ENCODE measurements at regions not wholly inside any gene's neighbourhood (a gene's known extent, or its start where the extent isn't known, plus 50 kb on each side); places are given as distances from the start of the nearest gene placed in this dataset.

DNA sequence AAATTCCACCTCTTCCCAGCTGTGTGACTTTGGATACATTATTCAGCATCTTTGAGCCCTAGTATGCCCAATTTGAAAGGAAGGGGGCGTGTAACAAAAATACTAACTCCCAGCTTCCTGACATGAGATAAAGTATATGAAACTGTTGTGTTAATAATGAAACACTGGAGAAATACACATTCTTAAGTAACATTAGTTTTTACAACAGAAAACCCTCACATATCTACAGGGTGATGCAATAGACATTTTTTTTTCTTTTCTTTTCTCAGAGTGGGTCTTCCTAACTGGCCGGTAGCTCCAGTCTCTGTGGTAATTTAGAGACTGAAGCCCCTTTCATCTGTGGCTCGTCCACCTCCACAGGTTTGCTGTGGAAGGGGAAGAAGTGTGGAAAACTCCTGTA, 79.5 kb downstream of the CD83 start:
- Histone ChIP-seq H3K27me3 (ENCODE audit: insufficient read depth, poor library complexity, severe bottlenecking) (no peaks in the 10 kb centered on the region), H3K4me1 (ENCODE audit: insufficient read depth, poor library complexity, severe bottlenecking) (no peaks in the 10 kb centered on the region), H3K9me3 (ENCODE audit: severe bottlenecking) (no peaks in the 10 kb centered on the region), H3K27ac (ENCODE audit: poor library complexity, severe bottlenecking) (no peak overlapping the region), H3K36me3 (ENCODE audit: low read depth) (no peaks in the 10 kb centered on the region), H3K4me3 (ENCODE audit: severe bottlenecking) (no peak overlapping the region)
- DNase-seq (ENCODE audit: low spot score): no peak
- no peak for ATAC-seq (ENCODE audit: low read depth)
- TF ChIP-seq, protein P1, sequence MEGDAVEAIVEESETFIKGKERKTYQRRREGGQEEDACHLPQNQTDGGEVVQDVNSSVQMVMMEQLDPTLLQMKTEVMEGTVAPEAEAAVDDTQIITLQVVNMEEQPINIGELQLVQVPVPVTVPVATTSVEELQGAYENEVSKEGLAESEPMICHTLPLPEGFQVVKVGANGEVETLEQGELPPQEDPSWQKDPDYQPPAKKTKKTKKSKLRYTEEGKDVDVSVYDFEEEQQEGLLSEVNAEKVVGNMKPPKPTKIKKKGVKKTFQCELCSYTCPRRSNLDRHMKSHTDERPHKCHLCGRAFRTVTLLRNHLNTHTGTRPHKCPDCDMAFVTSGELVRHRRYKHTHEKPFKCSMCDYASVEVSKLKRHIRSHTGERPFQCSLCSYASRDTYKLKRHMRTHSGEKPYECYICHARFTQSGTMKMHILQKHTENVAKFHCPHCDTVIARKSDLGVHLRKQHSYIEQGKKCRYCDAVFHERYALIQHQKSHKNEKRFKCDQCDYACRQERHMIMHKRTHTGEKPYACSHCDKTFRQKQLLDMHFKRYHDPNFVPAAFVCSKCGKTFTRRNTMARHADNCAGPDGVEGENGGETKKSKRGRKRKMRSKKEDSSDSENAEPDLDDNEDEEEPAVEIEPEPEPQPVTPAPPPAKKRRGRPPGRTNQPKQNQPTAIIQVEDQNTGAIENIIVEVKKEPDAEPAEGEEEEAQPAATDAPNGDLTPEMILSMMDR (IDR thresholded peaks at IDR 0.05; ENCODE audit: poor library complexity, severe bottlenecking): no peak

DNA sequence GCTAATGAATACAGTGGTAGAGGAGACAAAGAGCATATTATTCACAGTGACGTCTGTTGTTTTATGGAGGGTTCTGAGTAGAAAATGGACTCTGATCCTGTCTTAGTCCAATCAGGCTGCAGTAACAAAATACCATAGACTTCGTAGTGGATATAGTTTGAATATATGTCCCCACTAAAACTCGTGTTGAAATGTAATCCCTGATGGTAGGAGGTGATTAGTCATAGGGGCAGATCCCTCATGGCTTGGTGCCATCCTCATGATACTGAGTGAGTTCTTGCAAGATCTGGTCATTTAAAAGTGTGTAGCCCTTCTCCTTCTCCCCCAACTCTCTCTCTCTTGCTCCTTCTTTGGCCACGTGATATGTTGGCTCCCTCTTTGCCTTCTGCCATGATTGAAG, 82.5 kb downstream of the CD83 start:
- ATAC-seq (ENCODE audit: low read depth) (no peak), DNase-seq (ENCODE audit: low spot score) (no peak)
- TF ChIP-seq, protein P1 (IDR thresholded peaks at IDR 0.05; ENCODE audit: poor library complexity, severe bottlenecking): no peak
- Histone ChIP-seq H3K36me3 (ENCODE audit: low read depth) (no peaks in the 10 kb centered on the region), H3K27me3 (ENCODE audit: insufficient read depth, poor library complexity, severe bottlenecking) (no peaks in the 10 kb centered on the region), H3K9me3 (ENCODE audit: severe bottlenecking) (no peaks in the 10 kb centered on the region), H3K4me1 (ENCODE audit: insufficient read depth, poor library complexity, severe bottlenecking) (no peaks in the 10 kb centered on the region), H3K27ac (ENCODE audit: poor library complexity, severe bottlenecking) (no peak overlapping the region), H3K4me3 (ENCODE audit: severe bottlenecking) (no peak overlapping the region)

DNA sequence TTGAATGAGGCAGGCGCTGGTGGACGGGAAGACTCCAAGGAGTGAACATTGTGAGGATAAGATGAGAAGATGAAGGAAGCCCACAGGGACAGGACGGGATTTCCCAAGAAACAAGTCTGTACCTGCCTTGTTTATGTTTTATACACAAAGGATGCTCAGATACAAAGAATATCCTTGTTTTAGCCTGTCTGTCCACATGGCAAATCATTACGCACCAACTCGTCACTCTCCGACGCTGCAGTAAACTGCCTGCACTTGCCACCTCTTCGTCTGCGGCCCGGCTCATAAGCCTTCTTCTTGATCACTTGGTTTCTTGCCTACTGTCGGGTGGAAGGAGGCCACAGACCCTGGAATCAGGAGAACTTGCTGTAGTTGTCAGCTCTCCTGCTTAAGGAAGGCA, 85.4 kb downstream of the CD83 start:
- TF ChIP-seq, protein P1 (IDR thresholded peaks at IDR 0.05; ENCODE audit: poor library complexity, severe bottlenecking): no peak
- ATAC-seq (ENCODE audit: low read depth) (no peak), DNase-seq (ENCODE audit: low spot score) (no peak)
- H3K36me3 ChIP-seq (ENCODE audit: low read depth): no peaks in the 10 kb centered on the region
- no peak overlapping the region for H3K4me3 ChIP-seq (ENCODE audit: severe bottlenecking)
- H3K27ac ChIP-seq (ENCODE audit: poor library complexity, severe bottlenecking): no peak overlapping the region
- H3K9me3 ChIP-seq (ENCODE audit: severe bottlenecking): no peaks in the 10 kb centered on the region
- H3K4me1 ChIP-seq (ENCODE audit: insufficient read depth, poor library complexity, severe bottlenecking): no peaks in the 10 kb centered on the region
- no peaks in the 10 kb centered on the region for H3K27me3 ChIP-seq (ENCODE audit: insufficient read depth, poor library complexity, severe bottlenecking)

DNA sequence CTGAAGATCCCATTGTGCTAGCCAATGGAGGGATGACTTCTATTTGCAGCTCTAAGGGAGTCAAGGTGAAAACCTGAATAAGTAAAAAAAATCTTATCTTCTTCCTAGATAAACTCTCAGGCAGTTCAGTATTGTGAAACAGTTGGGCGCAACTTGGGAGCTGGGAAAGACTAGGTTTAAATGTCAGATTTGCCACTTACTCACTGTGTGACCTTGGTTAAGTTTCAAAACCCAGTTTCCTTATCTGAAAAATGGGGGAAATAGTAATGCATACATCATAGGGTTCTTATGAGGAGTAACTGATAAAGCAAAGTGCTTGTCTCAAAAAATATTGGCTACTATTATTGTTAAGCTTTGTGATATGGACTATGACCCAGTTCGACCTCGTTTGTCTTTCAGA, 88.8 kb downstream of the CD83 start:
- TF ChIP-seq, protein P1 (IDR thresholded peaks at IDR 0.05; ENCODE audit: poor library complexity, severe bottlenecking): no peak
- no peaks in the 10 kb centered on the region for H3K36me3 ChIP-seq (ENCODE audit: low read depth)
- no peak for DNase-seq (ENCODE audit: low spot score)
- no peak for ATAC-seq (ENCODE audit: low read depth)
- H3K9me3 ChIP-seq (ENCODE audit: severe bottlenecking): no peaks in the 10 kb centered on the region
- no peak overlapping the region for H3K4me3 ChIP-seq (ENCODE audit: severe bottlenecking)
- no peak overlapping the region for H3K27ac ChIP-seq (ENCODE audit: poor library complexity, severe bottlenecking)
- no peaks in the 10 kb centered on the region for H3K27me3 ChIP-seq (ENCODE audit: insufficient read depth, poor library complexity, severe bottlenecking)
- peaks cover 9% of the 10 kb centered on the region for H3K4me1 ChIP-seq (ENCODE audit: insufficient read depth, poor library complexity, severe bottlenecking)

DNA sequence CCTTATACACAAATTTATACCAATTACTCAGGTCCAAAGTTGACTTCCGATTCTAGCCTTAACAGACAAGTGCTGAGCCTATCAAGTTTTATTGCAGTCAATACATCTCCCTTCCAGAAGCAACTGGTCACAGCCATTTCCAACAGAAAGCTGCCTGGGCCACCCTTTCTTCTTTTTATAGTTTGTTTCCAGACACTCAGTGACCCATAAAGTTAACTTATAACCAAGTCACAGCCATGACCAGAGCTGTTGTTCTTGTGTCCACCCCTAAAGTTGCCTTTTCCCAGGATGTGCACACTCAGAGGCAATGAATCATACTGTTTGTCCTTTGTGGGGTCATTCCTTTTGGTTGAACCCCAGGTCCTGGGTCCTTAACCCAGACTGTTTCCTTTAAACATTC, 89.9 kb downstream of the CD83 start:
- no peaks in the 10 kb centered on the region for H3K36me3 ChIP-seq (ENCODE audit: low read depth)
- no peak overlapping the region for H3K4me3 ChIP-seq (ENCODE audit: severe bottlenecking)
- H3K4me1 ChIP-seq (ENCODE audit: insufficient read depth, poor library complexity, severe bottlenecking): peaks cover 17% of the 10 kb centered on the region
- TF ChIP-seq, protein P1 (IDR thresholded peaks at IDR 0.05; ENCODE audit: poor library complexity, severe bottlenecking): no peak
- H3K9me3 ChIP-seq (ENCODE audit: severe bottlenecking): no peaks in the 10 kb centered on the region
- no peaks in the 10 kb centered on the region for H3K27me3 ChIP-seq (ENCODE audit: insufficient read depth, poor library complexity, severe bottlenecking)
- H3K27ac ChIP-seq (ENCODE audit: poor library complexity, severe bottlenecking): no peak overlapping the region
- no peak for ATAC-seq (ENCODE audit: low read depth)
- DNase-seq (ENCODE audit: low spot score): no peak
